B cell (primary cell): ENCODE measurements at regions not wholly inside any gene's neighbourhood (a gene's known extent, or its start where the extent isn't known, plus 50 kb on each side); places are given as distances from the start of the nearest gene placed in this dataset.

Experiments
- EZH2 ChIP-seq: IDR thresholded peaks from 2 replicates; pipeline ENCODE4 v1.6.1; 2012; ENCODE audit warnings: borderline replicate concordance, low read depth, mild to moderate bottlenecking, moderate library complexity, low read length; ENCODE audit not compliant: insufficient read depth, poor library complexity, severe bottlenecking
- TF ChIP-seq, protein P1 (sequence below): fragments of 200-600 bp; IDR thresholded peaks from one replicate; pipeline ENCODE4 v1.8.0; 2022; ENCODE audit warnings: antibody characterized with exemption, mild to moderate bottlenecking

- TF ChIP-seq, protein P1, sequence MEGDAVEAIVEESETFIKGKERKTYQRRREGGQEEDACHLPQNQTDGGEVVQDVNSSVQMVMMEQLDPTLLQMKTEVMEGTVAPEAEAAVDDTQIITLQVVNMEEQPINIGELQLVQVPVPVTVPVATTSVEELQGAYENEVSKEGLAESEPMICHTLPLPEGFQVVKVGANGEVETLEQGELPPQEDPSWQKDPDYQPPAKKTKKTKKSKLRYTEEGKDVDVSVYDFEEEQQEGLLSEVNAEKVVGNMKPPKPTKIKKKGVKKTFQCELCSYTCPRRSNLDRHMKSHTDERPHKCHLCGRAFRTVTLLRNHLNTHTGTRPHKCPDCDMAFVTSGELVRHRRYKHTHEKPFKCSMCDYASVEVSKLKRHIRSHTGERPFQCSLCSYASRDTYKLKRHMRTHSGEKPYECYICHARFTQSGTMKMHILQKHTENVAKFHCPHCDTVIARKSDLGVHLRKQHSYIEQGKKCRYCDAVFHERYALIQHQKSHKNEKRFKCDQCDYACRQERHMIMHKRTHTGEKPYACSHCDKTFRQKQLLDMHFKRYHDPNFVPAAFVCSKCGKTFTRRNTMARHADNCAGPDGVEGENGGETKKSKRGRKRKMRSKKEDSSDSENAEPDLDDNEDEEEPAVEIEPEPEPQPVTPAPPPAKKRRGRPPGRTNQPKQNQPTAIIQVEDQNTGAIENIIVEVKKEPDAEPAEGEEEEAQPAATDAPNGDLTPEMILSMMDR = no peak
- no peak for TF ChIP-seq EZH2
Measured at GRCh38 chr4:31327031-31327430, 606.9 kb downstream of the PCDH7 start.
